RWPE1 (cell line): ENCODE measurements at regions not wholly inside any gene's neighbourhood (a gene's known extent, or its start where the extent isn't known, plus 50 kb on each side); places are given as distances from the start of the nearest gene placed in this dataset.

ENCODE experiments used
- CTCF ChIA-PET: fragments of 350-600 bp; sonication (Branson Sonifier 250); formaldehyde crosslinking; extraction: SDS; loops from one replicate; lab custom pipeline; 2021; lab: Yijun Ruan, JAX
- POLR2A ChIA-PET: fragments of 400-600 bp; formaldehyde crosslinking; extraction: SDS; loops from one replicate; lab custom pipeline; 2020; ENCODE audit warnings: antibody characterized with exemption; ENCODE audit not compliant: low non-redundant PET; lab: Yijun Ruan, JAX
- DNase-seq: peaks from one replicate; pipeline ENCODE4 v3.0.0; 2012; ENCODE audit warnings: low spot score
- H3K27ac ChIP-seq: fragments of 450-650 bp; 2 replicates; pipeline ENCODE4 v1.5.1; 2017
- CTCF ChIP-seq: fragments of 450-650 bp; conservative IDR thresholded peaks from 2 replicates; pipeline ENCODE4 v1.5.1; 2017; ENCODE audit warnings: low read depth, mild to moderate bottlenecking

- no peak overlapping the region for H3K27ac ChIP-seq
- TF ChIP-seq CTCF = no peak
- POLR2A ChIA-PET = no interaction called here
- CTCF ChIA-PET = no interaction called here
- DNase-seq = no peak
Measured at GRCh38 chr10:20971901-20972300, 74.8 kb upstream of the NEBL start.

- ChIA-PET CTCF (no interaction called here), POLR2A (no interaction called here)
- no peak overlapping the region for H3K27ac ChIP-seq
- DNase-seq = no peak
- no peak for TF ChIP-seq CTCF
Measured at GRCh38 chr10:20970708-20971107, 73.6 kb upstream of the NEBL start.

GRCh38 chr10:20970044-20970443 lies 72.9 kb upstream of the NEBL start:
- no peak for TF ChIP-seq CTCF
- POLR2A ChIA-PET = no interaction called here
- DNase-seq = peak; percentile 41
- CTCF ChIA-PET = interaction anchor here (0.6 kb wide), 1 partner anchor 353 kb away, joined by 3 read pairs; no protein-coding TSS in a partner anchor
- H3K27ac ChIP-seq = no peak overlapping the region

GRCh38 chr10:20966426-20966825 lies 69.3 kb upstream of the NEBL start:
- CTCF ChIA-PET = no interaction called here
- POLR2A ChIA-PET = no interaction called here
- H3K27ac ChIP-seq = no peak overlapping the region
- no peak for DNase-seq
- no peak for TF ChIP-seq CTCF

- ChIA-PET POLR2A (no interaction called here), CTCF (interaction anchor here (0.6 to 0.7 kb wide), 2 partner anchors 18 to 45 kb away, joined by 4 to 5 read pairs; no protein-coding TSS in a partner anchor)
- no peak overlapping the region for H3K27ac ChIP-seq
- TF ChIP-seq CTCF = no peak
- DNase-seq = no peak
Measured at GRCh38 chr10:20963721-20964595, 66.8 kb upstream of the NEBL start.

GRCh38 chr10:20963056-20963455 lies 65.9 kb upstream of the NEBL start:
- TF ChIP-seq CTCF = no peak
- no peak for DNase-seq
- no peak overlapping the region for H3K27ac ChIP-seq
- CTCF ChIA-PET = no interaction called here
- POLR2A ChIA-PET = no interaction called here
